ENCODE measurements at regions not wholly inside any gene's neighbourhood (a gene's known extent, or its start where the extent isn't known, plus 50 kb on each side); places are given as distances from the start of the nearest gene placed in this dataset.

- no peak for DNase-seq
These were observed 57.5 kb downstream of the RPL27A start for GRCh38 chr11:8740129-8740528.

- no peak for DNase-seq
These were observed 61.8 kb downstream of the RPL27A start for GRCh38 chr11:8744423-8744822.

GRCh38 chr11:8745431-8746253 lies 63.0 kb downstream of the RPL27A start:
- DNase-seq, result no peak

- no peak for DNase-seq
These were observed 63.9 kb downstream of the RPL27A start for GRCh38 chr11:8746331-8746974.

GRCh38 chr11:8747173-8747572 lies 64.6 kb downstream of the RPL27A start:
- DNase-seq, result no peak

- DNase-seq, result no peak
These were observed 65.7 kb downstream of the RPL27A start for GRCh38 chr11:8748317-8748716.

GRCh38 chr11:8749202-8749601 lies 66.6 kb downstream of the RPL27A start:
- no peak for DNase-seq

- no peak for DNase-seq
These were observed 71.6 kb downstream of the RPL27A start for GRCh38 chr11:8754241-8754640.

GRCh38 chr11:8756201-8756600 lies 73.6 kb downstream of the RPL27A start:
- no peak for DNase-seq

GRCh38 chr11:8757047-8757446 lies 74.5 kb downstream of the RPL27A start:
- DNase-seq, result no peak

GRCh38 chr11:8757533-8757932 lies 74.9 kb downstream of the RPL27A start:
- DNase-seq, result no peak

- no peak for DNase-seq
These were observed 76.1 kb downstream of the RPL27A start for GRCh38 chr11:8758619-8759169.

- no peak for DNase-seq
These were observed 77.0 kb downstream of the RPL27A start for GRCh38 chr11:8759634-8760033.

GRCh38 chr11:8760896-8761295 lies 78.3 kb downstream of the RPL27A start:
- DNase-seq, result no peak

GRCh38 chr11:8763070-8763685 lies 80.6 kb downstream of the RPL27A start:
- no peak for DNase-seq

- no peak for DNase-seq
These were observed 82.7 kb downstream of the RPL27A start for GRCh38 chr11:8765294-8765693.

GRCh38 chr11:8766043-8766987 lies 83.7 kb downstream of the RPL27A start:
- DNase-seq, result no peak

- no peak for DNase-seq
These were observed 84.4 kb downstream of the RPL27A start for GRCh38 chr11:8766988-8767374.

GRCh38 chr11:8767466-8768142 lies 85.0 kb downstream of the RPL27A start:
- no peak for DNase-seq

GRCh38 chr11:8768625-8769333 lies 86.2 kb downstream of the RPL27A start:
- no peak for DNase-seq

Data from stimulated activated naive CD4-positive, alpha-beta T cell (primary cell).